DND-41 (cell line): ENCODE measurements at regions not wholly inside any gene's neighbourhood (a gene's known extent, or its start where the extent isn't known, plus 50 kb on each side); places are given as distances from the start of the nearest gene placed in this dataset.

ENCODE experiments used
- EZH2 ChIP-seq: IDR thresholded peaks from 3 replicates; pipeline ENCODE4 v1.6.1; 2012; ENCODE audit warnings: borderline replicate concordance, low read depth, mild to moderate bottlenecking, moderate library complexity, low read length, inconsistent platforms; ENCODE audit not compliant: severe bottlenecking
- TF ChIP-seq, protein P1 (sequence below): IDR thresholded peaks from 2 replicates; pipeline ENCODE4 v1.5.1; 2012; ENCODE audit warnings: borderline replicate concordance, low read length, moderate library complexity, mild to moderate bottlenecking; ENCODE audit not compliant: poor library complexity, severe bottlenecking; ENCODE audit errors: extremely low read depth

DNA sequence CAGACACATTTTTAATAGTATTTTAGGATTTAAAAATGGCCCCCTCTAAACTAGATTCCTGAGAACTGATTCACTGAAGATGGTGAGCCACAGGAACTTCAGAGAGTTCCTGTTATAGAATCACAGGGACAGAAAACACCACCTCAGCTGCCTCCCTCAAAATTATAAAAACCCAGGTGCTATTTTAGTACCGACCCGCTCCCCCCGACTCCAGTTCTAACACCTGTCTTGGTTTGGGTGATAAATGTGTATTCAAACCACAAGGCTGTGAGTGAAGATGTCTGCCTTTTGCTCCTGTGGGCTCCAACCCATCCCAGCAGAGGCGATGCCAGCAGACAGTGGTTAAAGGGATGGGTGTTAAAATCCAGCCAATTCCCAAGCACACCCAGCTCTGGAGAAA lies 127.4 kb upstream of the LY86 start:
- TF ChIP-seq, protein P1, sequence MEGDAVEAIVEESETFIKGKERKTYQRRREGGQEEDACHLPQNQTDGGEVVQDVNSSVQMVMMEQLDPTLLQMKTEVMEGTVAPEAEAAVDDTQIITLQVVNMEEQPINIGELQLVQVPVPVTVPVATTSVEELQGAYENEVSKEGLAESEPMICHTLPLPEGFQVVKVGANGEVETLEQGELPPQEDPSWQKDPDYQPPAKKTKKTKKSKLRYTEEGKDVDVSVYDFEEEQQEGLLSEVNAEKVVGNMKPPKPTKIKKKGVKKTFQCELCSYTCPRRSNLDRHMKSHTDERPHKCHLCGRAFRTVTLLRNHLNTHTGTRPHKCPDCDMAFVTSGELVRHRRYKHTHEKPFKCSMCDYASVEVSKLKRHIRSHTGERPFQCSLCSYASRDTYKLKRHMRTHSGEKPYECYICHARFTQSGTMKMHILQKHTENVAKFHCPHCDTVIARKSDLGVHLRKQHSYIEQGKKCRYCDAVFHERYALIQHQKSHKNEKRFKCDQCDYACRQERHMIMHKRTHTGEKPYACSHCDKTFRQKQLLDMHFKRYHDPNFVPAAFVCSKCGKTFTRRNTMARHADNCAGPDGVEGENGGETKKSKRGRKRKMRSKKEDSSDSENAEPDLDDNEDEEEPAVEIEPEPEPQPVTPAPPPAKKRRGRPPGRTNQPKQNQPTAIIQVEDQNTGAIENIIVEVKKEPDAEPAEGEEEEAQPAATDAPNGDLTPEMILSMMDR, result no peak
- TF ChIP-seq EZH2, result no peak
